DMS53 (cell line): ENCODE measurements at regions not wholly inside any gene's neighbourhood (a gene's known extent, or its start where the extent isn't known, plus 50 kb on each side); places are given as distances from the start of the nearest gene placed in this dataset.
"Not testable (repeated sequence)": the region's sequence is repeated elsewhere in the genome, so short reads cannot be mapped to it uniquely, and the experiment has no call there.

ENCODE experiments used
- DNase-seq: peaks from one replicate; lab custom pipeline; 2025; lab: John Stamatoyannopoulos, UW

GRCh38 chr22:44630826-44631225 lies 71.2 kb upstream of the PRR5 start:
- DNase-seq = no peak

GRCh38 chr22:44628835-44629234 lies 73.2 kb upstream of the PRR5 start:
- DNase-seq = no peak

- no peak for DNase-seq
Measured at GRCh38 chr22:44628273-44628672, 73.7 kb upstream of the PRR5 start.

GRCh38 chr22:44627521-44628139 lies 74.4 kb upstream of the PRR5 start:
- DNase-seq = no peak

GRCh38 chr22:44625981-44626687 lies 75.9 kb upstream of the PRR5 start:
- peak; percentile 72 for DNase-seq

- peak; percentile 8 for DNase-seq
Measured at GRCh38 chr22:44625421-44625760, 76.6 kb upstream of the PRR5 start.

- no peak for DNase-seq
Measured at GRCh38 chr22:44624689-44625420, 77.1 kb upstream of the PRR5 start.

- peak; percentile 80 for DNase-seq
Measured at GRCh38 chr22:44623771-44624510, 78.1 kb upstream of the PRR5 start.

- DNase-seq = peak; percentile 63
Measured at GRCh38 chr22:44622679-44623078, 79.3 kb upstream of the PRR5 start.

- DNase-seq = peak; percentile 89
Measured at GRCh38 chr22:44622147-44622427, 79.9 kb upstream of the PRR5 start.

GRCh38 chr22:44621401-44622146 lies 80.4 kb upstream of the PRR5 start:
- DNase-seq = peak; percentile 53

GRCh38 chr22:44620841-44621257 lies 81.2 kb upstream of the PRR5 start:
- peak; percentile 56 for DNase-seq

- peak; percentile 96 for DNase-seq
Measured at GRCh38 chr22:44620129-44620840, 81.7 kb upstream of the PRR5 start.

- DNase-seq = not testable (repeated sequence)
Measured at GRCh38 chr22:44619560-44620128, 82.4 kb upstream of the PRR5 start.

GRCh38 chr22:44618910-44619309 lies 83.1 kb upstream of the PRR5 start:
- not testable (repeated sequence) for DNase-seq

GRCh38 chr22:44618400-44618799 lies 83.6 kb upstream of the PRR5 start:
- no peak for DNase-seq

- no peak for DNase-seq
Measured at GRCh38 chr22:44617828-44618227, 84.2 kb upstream of the PRR5 start.

GRCh38 chr22:44616882-44617655 lies 84.9 kb upstream of the PRR5 start:
- DNase-seq = peak; percentile 39

- DNase-seq = no peak
Measured at GRCh38 chr22:44616461-44616860, 85.5 kb upstream of the PRR5 start.

- peak; percentile 59 for DNase-seq
Measured at GRCh38 chr22:44615602-44616180, 86.3 kb upstream of the PRR5 start.
